NCI-H2196 treated with DMSO at 0.1 percent for 48 hours (cell line): ENCODE measurements at regions not wholly inside any gene's neighbourhood (a gene's known extent, or its start where the extent isn't known, plus 50 kb on each side); places are given as distances from the start of the nearest gene placed in this dataset.

Experiments used
- DNase-seq: peaks from one replicate; lab custom pipeline; 2025; ENCODE audit not compliant: unreplicated experiment; lab: John Stamatoyannopoulos, UW

- no peak for DNase-seq
These were observed 157.1 kb upstream of the IFNG-AS1 start for GRCh38 chr12:67832155-67832554.

DNA sequence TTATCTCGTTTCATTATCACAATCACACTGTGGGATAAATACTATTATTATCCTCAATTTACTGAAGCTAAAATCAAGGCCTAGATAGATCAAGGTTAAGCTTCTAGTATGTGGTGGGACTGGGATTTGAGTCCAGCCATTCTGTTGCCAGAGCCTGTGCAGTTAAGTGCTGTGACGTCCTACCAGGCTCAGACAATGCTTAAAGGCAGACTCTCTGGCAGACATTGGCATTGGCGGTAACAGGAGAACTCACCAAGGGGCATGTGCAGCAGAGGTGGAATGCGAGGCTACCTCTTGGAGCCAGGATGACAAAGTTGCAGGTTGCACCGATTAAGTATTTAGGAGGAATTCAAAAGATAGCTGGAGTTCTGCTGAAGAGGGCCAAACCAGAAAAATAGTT lies 155.6 kb upstream of the IFNG-AS1 start:
- DNase-seq: no peak

GRCh38 chr12:67837876-67838275 lies 151.4 kb upstream of the IFNG-AS1 start:
- DNase-seq: no peak

DNA sequence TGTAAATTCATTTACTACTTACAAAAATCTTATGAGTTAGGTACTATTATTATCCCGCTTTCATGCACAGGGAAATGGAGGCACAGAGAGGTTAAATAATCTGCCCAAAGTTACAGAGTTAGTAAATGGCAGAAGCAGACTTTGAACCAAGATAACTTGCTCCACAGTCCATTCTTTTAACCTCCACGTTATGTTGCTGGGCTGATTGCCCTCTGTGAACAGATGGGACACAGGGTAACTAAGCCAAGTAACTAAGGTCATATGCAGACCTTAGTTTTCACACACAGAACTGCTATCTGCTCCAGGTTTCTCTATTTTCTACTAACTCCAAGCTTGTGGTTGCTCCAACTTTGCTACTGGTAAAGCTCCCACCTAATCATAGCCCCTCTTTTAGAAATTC lies 147.1 kb upstream of the IFNG-AS1 start:
- no peak for DNase-seq

- DNase-seq: no peak
These were observed 146.0 kb upstream of the IFNG-AS1 start for GRCh38 chr12:67843257-67843656.

DNA sequence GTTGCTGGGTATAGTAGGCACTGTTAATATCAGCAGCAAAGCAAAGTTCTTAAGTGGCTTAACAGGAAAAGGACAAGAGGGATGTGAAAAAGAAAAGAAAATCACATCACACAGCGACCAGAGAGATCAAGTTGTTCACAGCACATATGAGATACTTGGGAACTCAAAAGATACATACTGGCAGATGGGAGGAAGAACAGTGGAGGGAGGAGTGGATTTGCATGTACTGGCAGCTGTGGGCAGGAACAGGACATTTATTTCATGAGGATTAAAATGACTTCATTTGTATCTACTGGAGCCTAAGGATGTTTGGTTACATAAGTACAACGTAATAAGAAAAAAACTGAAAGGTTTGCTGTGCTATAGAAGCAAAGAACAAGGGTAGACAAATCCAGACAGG lies 136.5 kb upstream of the IFNG-AS1 start:
- no peak for DNase-seq

- no peak for DNase-seq
These were observed 136.0 kb upstream of the IFNG-AS1 start for GRCh38 chr12:67853204-67853603.

GRCh38 chr12:67854351-67854750 lies 134.9 kb upstream of the IFNG-AS1 start:
- DNase-seq: no peak

DNA sequence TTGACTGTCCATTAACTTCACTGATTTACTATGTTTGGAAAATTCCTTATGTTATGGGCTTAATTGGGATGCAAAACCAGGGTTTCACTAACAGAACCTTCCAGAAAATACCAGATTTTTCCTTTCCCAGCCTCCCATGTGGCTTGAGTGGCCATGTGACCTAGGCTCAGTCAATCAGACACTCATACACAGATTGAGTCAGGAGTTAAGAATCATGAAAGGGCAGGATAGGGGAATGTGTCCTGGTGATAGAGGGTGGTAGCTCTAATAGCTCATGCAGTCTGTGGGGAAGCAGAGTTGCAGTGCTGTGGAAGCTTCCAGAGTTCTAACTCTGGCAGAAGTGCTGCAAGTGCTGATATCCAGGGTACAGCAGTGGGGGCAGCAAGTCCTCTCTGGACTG lies 134.1 kb upstream of the IFNG-AS1 start:
- no peak for DNase-seq

DNA sequence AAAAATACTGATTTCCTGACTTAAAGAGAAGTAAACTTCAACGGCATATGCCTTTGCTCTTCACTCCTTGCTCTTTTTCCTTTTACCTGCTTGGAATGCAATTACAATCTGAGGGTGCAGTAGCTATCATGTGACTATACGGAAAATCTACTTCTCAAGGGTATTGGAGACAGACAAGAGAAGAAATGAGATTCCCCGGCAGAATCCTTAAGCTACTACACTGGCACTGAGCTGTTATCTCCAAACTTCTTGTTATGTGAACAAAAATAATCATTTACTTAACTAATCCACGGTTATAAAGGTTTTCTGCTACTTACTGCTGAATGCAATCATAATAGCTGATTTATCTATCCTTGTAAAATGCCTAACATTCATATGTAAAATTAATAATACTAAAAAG lies 118.0 kb upstream of the IFNG-AS1 start:
- DNase-seq: no peak

GRCh38 chr12:67873355-67873754 lies 115.9 kb upstream of the IFNG-AS1 start:
- DNase-seq: no peak

DNA sequence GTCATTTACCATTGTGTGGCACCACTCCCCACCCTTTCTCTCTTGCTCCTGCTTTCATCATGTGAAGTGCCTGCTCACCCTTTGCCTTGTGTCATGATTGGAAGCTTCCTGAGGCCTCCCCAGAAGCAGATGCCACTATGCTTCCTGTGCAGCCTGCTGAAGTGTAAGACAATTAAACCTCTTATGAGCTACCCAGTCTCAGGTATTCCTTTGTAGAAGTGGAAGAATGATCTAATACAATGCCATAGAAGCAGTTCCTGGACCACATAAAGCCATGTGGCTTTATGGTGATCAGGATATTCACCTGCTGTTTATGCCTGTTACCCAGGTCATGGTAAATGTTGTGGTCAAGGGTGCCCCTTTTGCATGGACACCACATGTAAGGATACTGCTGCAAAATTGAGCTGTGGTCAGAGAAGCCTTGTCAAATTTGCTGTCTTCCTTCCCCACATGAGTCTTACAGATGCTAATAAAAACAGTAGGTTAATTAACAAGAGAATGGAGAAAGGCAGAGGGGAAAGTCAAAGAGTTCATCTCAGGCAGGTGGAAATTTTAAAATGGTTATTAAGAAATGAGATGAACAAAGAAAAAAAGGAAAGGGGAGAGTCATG lies 112.8 kb upstream of the IFNG-AS1 start:
- DNase-seq: no peak

GRCh38 chr12:67877727-67878126 lies 111.5 kb upstream of the IFNG-AS1 start:
- DNase-seq: no peak

DNA sequence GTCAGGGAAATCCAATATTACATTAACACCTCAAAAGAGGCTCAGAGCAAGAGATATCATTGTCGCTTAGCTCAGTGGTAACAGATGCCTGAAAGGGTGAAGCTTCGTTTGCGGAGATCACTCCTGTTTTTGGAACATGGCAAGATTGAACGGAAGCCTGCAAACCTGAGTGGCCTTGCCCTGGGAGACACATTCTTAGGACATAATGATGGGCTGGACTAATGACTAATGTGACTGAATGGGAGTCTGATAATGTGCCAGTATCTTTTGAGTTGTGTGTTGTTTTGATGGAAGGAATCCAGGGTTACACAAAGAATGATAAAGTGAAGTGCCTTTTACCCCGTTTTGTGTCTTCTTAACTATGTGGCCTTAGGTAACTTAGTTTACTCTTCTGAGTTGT lies 109.3 kb upstream of the IFNG-AS1 start:
- DNase-seq: no peak

- no peak for DNase-seq
These were observed 107.7 kb upstream of the IFNG-AS1 start for GRCh38 chr12:67881565-67881964.

DNA sequence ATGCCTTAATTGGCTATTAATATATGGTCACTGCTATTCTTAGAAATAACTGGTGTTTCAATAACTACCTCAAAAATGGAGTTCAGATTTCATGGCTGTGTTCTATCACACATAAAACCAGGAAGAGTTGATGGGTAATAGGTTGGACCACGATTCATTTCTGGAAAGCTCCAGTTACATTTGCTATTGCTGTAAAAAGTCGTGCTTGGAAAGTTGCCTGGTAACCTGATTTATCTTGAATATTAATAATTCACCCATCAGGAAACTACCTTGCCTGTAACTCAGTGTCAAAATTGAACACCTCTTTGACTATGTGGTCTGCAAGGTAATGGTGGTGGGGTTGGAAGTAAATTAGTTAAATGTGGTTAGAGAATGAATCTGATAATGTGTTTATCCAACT lies 104.7 kb upstream of the IFNG-AS1 start:
- no peak for DNase-seq

DNA sequence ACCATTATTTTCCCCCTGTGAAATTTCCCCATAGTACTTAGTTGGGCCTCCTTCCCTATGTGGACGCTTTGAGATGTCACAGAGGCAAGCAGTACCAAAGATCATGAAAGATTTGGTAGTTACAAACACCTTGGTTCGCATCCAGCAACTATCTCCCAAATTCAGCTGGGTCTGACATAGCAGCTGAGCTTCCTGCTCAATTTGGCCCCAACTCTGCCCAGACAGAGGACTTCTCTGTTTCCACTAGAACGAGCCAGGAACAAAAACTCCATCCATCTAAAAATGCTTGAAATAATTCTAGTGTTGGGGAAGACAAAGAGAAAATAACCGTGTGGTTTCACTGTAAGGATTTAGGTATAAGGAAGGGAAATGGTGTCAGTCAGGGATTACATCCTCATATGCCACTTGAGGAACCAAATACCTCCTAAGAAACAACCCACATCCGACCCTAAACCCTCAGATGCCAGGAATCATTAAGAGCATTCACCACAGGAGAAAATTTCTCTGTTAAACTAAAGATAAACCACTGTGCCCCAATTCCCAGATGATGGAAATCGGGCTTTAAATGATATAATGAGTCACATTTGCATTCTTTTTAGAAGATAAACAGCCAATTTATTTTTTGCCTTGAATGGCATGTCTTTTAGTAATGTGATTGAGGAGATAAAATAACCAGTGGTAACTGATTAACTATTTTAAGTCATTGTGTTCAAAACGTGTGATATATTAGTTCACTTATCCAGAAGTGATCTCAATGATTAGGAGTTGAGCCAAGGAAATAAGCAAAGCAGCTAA lies 103.7 kb upstream of the IFNG-AS1 start:
- no peak for DNase-seq

- DNase-seq: no peak
These were observed 102.2 kb upstream of the IFNG-AS1 start for GRCh38 chr12:67887065-67887464.

- no peak for DNase-seq
These were observed 99.3 kb upstream of the IFNG-AS1 start for GRCh38 chr12:67889931-67890330.

DNA sequence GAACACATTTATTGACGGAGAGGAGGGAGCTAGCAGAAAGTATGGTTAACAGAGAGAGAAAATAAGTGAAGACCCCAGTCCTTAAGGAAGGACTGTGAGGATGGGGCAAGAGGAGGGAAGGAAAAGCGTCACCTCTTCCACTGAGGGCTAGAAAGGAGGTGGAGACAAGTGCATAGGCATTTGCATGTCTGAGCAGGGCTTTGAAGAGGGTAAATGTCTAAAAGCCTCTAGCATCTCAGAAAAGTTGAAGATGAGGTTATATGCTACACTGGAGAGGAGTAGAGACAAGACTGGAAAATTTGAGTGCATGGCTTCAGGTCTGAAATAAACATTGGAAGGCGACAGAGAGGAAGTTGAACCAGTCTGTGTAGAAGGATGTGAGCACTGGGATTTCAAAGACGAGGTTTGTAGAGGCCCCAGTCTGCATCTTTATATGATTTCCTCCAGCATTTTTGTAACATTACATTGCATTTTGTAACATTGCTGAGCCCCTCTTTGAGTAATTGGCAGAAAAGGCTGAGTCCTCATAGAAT lies 98.5 kb upstream of the IFNG-AS1 start:
- DNase-seq: no peak

- no peak for DNase-seq
These were observed 97.7 kb upstream of the IFNG-AS1 start for GRCh38 chr12:67891596-67891995.

DNA sequence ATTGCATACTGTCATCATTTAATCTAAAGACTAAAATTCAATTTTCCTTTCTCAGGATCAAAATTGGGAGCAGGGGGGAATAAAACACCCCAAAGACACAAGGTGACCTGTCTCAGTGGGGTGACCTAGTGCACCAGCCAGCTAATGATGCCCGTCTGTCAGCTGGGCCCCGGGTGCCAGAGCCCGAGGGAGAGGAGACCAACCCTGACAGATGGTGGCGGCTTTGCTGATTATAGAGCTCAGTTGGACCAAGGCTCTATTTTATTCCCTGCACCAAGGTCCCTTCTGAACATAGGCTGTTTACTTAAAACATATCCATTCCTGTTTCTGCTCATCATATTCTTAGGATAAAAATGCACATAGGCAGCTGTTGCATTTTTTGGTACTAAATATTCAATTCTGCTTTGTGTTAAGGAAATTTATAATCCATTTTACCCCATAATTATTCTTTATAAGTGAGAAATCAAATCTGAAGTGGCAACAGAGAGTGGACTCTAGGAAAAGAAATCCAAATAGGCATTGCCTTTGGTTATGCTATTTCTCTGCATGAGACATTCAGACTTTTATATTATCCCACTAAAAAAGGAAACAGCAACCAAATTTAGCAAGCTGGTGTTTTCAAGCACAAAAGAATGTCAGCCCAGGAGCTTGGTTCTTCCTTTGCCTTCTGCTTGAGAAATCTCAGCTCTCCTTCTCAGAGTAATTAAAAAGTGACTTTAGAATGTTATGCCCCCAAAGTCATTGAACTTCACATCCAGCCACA lies 96.8 kb upstream of the IFNG-AS1 start:
- no peak for DNase-seq
